Iris pigment epithelial cell (primary cell): ENCODE measurements at regions not wholly inside any gene's neighbourhood (a gene's known extent, or its start where the extent isn't known, plus 50 kb on each side); places are given as distances from the start of the nearest gene placed in this dataset.
"Not testable (repeated sequence)": the region's sequence is repeated elsewhere in the genome, so short reads cannot be mapped to it uniquely, and the experiment has no call there.

Source experiments
- DNase-seq: peaks from one replicate; pipeline ENCODE4 v3.0.0-alpha.2; 2011; ENCODE audit warnings: low read depth

DNA sequence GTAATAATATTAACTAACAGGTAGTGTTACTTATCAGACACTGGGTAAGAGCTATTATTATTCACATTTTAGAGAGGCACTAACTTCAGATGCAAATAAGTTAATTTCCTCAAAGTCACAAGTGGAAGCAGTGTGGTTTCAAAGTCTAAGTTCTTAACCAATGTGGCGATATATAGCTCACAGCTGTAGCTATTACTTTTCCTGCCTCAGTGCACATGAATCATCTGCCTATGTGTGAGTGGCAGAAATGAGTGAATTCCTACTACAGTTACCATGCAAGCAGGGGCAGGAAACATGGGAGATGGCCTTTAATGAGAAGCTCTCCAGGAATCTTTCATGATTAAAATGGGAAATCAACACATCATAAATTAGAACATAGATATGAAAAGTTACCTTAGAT lies 126.2 kb upstream of the EYA4 start:
- DNase-seq = peak; percentile 20

DNA sequence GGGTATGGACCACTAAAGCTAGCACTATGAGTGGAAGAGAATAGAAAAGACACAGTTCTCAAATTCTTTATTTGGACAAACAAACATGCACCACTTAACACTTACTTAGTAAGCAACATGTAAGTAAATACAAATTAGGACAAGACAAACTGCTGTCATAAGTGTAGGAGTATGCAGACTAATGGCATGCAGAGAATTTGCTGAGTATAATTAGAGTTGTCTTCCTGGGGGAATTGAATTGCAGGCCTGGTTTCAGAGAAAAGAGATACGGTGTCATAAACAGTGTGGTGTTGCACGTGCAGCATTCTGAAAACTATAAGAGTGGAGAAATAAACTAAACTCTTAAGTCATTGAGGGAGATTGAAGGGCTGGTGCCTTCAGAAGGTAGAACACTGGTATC lies 125.2 kb upstream of the EYA4 start:
- no peak for DNase-seq

DNA sequence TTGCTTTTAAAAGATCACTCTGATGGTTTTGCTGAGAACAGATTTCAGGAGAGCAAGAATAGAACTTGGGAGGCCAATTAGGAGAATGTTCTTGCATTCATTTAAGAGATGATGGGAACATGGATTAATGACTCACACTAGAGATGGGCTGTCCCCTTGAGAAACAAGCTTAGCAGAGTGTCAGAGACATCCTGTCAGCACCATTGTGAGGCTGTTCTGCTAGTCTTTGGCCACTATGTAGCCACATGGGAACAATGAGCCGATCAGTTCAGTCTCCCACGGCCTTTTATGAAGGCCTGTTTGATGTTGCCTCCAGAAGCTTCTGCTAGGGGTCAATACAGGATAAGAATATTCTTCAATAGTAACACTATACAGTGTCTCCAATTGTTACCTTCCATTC lies 113.0 kb upstream of the EYA4 start:
- no peak for DNase-seq

DNA sequence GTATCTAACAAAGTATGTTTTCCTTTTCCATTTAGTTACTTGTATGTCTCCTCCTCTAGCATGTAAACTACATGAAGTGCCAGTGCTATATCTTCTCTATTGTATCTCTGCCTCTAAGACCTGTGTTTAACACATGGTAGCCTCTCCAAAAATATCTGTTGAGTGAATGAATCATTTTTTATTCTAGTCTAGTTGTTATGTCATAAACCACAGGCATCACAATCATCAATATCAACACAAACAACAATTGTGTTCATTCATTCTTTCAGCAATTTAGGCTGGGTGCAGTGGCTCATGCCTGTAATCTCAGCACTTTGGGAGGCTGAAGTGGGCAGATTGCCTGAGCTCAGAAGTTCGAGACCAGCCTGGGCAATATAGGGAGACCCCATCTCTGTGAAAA lies 111.6 kb upstream of the EYA4 start:
- DNase-seq = no peak

DNA sequence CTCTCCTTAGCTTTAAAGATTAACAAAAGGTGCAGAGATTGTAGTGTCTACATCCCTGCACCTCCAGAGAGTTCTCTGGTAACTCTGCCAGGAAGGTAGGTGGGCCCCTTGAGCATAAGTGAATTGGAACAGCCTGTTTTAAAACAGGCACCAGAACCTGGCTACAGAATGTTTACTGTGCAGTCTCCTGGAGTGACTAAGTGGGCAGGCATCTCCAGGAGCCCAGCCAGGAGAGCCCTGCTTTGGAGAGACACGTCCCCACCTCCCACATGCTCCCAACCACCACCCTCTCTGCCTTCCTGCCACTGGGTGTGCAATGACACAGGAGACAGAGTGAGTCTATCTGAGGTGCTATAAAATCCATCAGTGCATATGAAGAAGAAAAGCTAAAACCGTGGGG lies 110.3 kb upstream of the EYA4 start:
- DNase-seq = peak; percentile 48

DNA sequence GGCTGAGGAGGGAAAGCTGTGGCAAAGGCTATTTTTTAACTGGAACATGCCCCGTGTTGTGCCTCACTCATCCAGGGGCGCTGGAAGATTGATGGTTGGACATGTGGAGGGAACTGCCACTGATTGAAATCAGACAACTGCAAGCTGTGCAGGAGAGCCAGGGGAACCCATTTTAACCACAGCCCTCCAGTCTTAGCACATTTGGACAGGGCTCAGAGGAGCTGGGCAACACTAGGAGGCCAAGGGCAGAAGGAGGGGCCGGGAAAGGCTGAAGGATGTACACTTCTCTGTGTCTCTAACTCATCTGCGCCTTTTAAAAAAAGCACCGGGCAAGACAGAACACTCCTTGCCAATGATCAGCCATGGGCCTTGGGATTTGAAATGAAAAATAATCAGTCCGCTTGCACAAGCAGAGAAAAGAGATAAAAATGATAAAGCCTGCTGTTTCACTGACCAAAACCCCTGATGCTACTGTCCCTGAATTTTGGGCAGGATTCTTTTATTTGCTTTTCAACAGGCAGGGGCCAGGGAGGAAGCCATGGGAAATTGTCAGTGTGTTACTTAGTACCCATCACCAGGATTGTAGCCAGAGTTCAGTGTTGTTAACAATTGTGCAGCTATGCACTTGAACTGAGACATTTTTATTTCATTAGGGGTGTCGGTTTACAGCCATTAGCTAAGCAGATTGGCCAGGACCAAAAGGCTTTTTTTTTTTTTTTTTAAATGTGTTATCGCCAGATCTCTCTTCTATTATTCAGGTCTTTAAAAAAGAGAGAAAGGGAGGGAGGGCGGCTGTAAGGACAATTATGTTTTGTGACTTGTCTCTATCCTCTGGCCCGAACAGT lies 109.3 kb upstream of the EYA4 start:
- DNase-seq = peak; percentile 22

DNA sequence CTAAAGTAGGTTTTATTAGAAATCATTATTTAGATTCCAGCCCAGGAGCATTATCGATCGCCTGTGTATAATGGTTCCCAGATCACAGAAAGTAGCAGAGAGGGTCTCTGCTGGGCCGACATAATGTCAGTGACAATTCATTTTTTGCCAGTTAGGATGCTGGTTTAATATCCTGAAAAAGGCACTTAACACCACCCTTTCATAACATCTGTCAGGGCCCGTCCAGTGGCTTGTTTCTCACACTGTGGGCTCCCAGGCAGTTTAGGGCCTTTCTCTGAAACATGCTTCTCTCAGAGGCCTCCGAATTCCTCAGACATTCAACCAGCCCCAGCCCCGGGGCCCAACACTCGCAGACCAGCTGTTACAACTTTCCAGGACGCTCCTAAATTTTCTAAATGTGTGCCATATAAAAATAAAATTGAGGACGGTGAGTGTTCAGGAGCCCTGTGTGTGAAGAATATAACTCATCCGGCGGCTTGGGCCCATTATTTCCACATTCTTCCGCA lies 108.6 kb upstream of the EYA4 start:
- no peak for DNase-seq

DNA sequence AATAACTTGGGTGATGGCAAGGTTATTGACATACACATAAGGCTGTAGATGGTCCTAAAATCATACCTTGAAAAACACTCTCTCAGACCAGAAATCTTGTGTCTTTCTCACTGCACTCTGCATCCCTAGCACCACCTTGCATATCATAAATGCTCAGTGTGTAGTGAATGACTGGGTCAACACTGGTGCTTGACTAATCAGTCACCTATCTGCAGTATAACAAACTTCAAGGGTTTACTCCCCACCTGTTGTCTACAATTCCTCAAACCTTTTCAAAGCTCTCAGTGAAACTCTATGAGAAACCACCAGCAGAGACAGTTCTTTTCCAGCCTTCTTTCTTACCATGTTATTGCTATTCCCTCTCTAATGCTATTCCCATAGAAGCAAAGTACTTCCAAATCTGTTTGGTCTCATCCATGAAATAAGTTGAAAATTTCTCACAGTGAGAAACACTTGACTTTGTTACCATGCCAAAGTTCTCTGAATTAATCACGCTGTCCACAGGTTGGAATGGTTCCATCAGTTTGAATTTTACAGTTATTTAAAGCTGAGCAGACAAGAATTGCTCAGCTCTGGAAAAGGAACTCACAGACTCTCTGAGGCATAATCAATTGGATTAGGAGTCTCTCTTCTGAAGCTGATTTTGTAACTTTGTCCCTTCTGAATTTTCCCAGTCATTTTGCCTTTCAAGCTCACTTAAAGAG lies 104.8 kb upstream of the EYA4 start:
- DNase-seq = no peak

DNA sequence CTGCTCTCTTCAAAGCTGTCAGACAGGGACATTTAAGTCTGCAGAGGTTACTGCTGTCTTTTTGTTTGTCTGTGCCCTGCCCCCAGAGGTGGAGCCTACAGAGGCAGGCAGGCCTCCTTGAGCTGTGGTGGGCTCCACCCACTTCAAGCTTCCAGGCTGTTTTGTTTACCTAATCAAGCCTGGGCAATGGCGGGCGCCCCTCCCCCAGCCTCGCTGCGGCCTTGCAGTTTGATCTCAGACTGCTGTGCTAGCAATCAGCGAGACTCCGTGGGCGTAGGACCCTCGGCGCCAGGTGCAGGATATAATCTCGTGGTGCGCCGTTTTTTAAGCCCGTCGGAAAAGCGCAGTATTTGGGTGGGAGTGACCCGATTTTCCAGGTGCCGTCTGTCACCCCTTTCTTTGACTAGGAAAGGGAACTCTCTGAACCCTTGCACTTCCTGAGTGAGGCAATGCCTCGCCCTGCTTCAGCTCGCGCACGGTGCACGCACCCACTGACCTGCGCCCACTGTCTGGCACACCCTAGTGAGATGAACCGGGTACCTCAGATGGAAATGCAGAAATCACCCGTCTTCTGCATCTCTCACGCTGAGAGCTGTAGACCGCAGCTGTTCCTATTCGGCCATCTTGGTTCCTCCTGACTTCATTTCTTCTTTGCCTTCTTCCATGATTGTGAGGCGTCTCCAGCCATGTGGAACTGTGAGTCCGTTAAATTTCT lies 93.5 kb upstream of the EYA4 start:
- not testable (repeated sequence) for DNase-seq

DNA sequence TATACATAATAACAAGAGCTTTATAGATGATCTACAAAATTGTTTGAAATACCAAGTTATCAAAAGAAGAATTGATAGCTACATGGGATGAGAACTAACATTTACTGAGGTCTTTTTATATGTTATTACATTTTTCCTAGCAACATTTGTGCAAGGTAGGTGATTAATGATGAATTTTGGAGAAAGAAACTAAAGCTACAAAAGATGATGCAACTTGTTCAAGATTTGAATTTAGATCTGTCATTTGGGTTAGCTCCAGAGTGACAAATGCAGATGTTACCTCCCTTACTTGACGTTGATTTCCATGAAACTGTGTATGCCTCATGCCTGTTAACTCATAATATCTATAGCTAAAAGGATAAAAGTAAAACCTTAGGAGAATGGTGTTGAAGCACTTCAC lies 84.5 kb upstream of the EYA4 start:
- no peak for DNase-seq

DNA sequence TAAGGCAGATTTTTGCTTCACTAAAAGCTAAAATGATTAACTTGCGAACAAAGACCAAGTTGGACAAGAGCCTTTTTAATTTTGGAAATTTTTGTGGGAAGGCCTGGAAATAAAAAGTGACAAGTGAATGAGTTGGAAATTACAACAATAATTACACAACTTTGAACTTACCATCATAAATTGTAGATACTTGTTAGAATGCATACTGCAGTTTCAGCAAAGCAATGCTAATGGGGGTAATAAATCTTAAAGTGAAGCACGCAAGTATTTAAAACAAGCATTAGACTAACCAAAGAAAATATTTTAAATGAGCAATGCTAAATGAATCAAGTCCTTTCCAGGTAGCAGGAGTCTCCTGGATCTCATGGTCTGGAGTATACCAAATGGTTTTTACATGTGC lies 83.2 kb upstream of the EYA4 start:
- DNase-seq = no peak

DNA sequence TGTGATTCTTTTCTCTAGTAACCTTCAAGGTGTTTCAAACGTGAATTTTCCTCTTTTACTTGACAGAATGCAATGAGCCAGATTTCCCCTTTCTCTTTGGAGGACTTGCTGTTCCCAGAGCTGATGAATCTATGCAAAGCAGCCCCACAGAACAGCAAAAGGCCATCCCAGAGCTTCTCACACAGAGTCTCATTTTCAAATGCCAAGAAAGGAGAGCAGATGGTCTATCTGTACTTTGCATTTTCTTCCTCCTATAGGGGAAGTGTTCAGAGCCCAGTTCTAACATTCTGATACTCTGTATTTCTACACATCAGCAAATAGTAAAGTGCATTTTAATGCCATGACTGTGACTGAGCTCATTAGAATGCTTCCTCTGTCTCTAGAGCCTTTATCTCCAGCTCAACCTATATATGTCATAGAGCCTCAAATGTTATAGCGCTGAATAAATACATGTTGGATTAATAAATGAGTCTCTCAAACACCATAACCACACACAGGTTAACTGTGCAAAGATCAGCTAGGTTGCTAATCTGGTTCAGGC lies 81.8 kb upstream of the EYA4 start:
- no peak for DNase-seq

DNA sequence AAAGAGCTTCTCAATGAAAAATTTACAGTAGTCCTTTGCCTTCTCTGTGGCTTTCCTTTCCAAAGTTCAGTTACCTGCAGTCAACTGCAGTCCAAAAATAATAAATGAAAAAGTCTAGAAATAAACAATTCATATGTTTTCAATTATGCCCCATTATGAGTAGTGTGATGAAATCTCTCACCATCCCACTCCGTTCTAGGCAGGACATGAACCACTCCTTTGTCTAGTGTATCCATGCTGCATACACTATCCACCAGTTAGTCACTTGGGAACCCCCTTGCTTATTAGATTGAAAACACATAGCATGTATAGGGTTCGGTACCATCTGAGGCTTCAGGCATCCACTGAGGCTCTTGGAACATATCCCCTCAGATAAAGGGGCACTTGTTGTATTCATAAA lies 80.6 kb upstream of the EYA4 start:
- no peak for DNase-seq

DNA sequence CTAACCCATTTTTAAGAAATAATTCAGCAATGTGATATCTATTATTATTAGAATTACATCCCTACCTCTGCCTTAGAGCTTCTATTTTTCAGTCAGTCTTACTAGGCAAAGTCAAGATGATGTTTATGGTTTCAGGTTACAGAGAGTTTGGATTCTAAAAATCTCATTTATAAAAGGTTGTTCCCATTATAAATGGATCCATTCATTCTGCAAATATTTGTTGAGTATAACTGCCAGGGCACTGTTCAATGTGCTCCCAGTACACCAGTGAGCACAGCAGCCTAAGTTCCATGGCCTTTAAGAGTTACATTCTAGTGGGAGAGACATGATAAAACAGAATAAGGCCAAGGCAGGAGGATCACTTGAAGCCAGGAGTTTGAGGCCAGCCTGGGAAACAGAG lies 75.9 kb upstream of the EYA4 start:
- no peak for DNase-seq

DNA sequence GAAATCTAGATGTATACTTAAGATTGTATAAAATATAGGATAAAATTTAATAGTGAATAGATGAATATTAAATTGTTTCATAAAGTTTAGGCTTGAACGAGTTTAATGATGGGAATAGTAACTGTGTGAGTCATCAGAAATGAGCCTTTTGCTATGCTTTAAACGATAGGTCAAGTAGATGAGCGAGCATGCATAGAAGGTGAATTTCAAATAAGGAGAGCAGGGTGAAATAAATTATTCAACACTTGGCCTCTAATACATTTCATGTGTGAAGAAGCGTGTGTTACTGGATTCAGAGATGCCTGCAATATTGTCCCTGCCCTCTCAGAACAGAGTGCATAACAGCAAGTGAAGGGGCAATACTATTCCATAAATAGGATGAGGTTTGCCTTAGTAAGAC lies 74.4 kb upstream of the EYA4 start:
- DNase-seq = no peak

DNA sequence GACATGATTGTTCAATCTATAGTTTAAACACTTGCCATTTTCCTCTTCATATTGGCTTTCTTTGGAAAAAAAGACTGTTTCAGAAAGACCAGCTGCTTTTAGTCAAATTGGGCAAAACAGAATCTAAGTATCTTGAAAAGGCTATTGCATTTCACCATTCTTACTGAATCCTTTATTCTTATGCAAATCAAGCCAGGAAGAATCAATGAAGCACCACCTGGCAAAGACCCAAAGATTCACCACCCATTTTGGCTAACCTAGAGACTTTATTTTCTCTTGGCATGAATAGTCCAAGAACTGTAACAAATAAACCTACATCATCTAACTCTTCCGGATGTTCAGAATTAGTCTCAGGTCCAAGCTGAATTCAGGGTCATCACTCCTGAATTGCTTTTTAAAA lies 71.3 kb upstream of the EYA4 start:
- no peak for DNase-seq

DNA sequence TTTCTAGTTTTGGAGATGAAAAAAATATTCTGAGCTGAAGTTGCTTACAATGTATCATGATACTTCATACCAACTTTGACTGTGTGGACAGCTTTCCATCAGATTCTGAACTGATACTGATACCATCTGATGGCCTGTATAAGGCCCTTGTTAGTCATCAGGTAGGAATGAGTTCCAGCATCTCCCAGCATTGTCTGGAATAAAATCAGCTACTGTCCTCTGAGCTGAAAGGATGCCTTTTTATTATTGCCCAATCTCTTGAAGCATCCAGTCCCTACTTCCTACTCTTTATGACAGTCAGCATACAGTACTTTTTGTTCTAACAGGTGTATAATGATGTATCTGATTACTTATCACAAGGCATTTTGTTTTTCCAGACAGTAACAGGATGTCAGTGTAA lies 70.6 kb upstream of the EYA4 start:
- peak; percentile 26 for DNase-seq

DNA sequence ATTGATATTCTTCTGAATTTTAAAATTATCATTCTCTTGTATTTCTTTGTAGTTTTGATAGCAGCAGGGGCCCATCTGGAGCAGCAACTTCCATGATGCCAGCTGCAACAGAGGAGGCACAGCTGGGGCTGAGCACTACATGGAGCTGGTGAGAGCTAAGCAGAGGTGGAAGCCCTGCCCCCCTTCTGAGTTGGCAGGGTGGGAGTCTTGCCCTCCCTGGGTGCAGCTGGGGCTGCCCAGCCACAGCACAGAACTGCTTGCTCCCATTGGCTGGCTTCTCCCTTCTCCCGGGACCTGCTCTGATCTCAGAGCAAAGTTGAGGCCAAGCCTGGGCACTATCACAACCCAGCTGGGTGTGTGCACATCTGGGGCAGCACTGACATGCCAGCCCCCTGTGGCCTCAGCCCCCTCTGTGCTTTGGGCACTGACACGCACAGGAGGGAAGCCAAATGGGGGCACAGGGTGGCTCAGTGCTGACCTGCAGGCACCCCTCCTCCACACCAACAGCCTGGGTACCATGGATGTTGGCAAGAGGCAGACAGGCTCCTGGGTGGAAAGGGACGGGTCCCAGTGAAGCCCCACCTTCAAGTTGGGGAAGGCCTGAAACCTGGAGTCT lies 69.1 kb upstream of the EYA4 start:
- DNase-seq = no peak

DNA sequence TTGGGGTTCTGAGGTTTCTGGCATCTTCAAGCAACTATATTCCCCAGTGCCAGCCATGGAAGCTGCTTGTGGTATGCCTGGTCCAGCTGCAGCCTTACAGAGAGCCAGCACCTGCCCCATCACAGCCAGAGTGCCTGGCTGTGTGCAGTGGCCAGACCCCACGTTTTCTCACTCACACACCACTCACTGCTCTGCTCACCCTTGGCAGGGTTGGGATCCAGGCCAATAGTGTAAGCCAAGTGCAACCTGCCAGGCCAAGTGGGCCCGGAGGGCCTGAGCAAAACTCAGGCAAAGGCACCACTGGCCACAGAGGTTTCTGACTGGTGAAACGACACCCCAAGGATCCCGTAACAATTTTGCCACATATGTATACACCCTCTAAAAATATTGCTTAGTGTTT lies 67.9 kb upstream of the EYA4 start:
- DNase-seq = no peak

DNA sequence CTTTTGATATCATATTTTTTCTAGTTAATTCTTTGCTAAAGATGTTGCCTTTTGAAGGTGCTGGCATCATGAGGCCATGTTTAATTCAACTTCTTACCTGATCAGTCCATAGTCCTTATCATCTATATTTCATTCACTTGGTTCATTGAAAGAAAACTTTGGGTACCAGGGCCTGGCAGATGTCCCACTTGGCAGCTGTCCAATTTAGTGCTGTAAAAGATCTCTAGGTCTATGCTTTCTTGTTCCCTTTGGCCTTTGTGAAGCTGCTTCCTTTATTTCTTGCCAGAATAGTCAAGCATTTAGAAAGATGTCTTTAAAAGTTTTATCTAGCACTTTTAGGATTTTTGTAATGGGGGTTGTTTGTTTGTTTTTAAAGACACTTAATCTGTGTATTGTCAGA lies 61.7 kb upstream of the EYA4 start:
- DNase-seq = no peak

DNA sequence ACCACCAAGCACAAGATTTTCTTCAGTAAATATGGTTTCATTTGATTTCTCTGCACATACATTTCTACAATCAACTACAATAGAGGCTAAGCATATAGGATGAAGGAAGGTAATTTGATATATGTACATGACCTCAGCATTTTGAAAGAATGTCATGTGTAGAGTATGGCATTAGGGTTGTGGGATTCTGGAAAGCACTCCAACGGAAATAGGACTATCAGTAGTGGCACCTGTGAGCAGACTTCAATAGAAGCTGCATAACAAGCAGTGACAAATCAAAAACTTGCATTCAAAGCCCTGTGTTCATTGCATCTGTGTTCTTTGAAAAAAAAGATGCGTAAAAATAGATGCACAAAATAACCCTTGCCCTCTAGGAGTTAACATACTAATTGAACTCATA lies 57.5 kb upstream of the EYA4 start:
- DNase-seq = no peak

DNA sequence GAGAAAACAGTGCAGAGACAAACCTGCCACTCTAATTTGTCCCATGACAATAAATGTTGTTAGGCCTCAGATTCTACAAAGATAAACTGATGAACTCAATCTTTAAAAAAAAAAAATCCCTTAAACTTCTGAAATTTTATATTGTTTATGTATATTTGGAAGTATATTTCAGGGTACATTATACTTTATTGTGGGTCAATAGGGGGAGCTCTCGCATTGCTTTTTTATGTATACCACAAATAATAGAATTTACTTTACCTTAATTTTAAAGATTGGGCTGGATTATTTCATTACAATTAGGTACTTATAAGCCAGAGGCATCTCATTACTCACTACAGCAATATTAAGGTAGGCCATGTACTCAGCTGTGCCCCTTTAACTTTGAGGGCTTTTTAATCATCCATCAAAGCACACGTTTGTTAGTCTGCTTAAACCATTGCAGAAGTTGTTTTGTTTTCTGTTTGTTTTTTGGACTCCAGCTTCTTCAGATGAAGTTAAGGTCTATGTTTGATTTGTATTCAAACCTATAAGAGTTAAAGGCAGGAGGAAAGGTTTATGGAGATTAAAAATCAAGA lies 56.3 kb upstream of the EYA4 start:
- DNase-seq = peak; percentile 32
